Peyer's patch (tissue), 4 donors: ENCODE measurements at regions not wholly inside any gene's neighbourhood (a gene's known extent, or its start where the extent isn't known, plus 50 kb on each side); places are given as distances from the start of the nearest gene placed in this dataset.

Experiments used
- DNase-seq, 3 donors: peaks; one replicate each; pipeline ENCODE4 v3.0.0-alpha.2; 2017 to 2019
- H3K27ac ChIP-seq, 4 donors: fragments of 200-600 bp; sonication (generic); one replicate each; pipeline ENCODE4 v1.5.1; 2016 to 2019
- H3K27me3 ChIP-seq, 2 donors: fragments of 200-600 bp; sonication (generic); one replicate each; pipeline ENCODE4 v1.5.1; 2019
- H3K36me3 ChIP-seq, 3 donors: fragments of 200-600 bp; sonication (generic); one replicate each; pipeline ENCODE4 v1.5.1; 2016 to 2019
- H3K4me1 ChIP-seq, 4 donors: fragments of 200-600 bp; sonication (generic); one replicate each; pipeline ENCODE4 v1.5.1; 2016 to 2019
- H3K4me3 ChIP-seq, 4 donors: fragments of 200-600 bp; sonication (generic); 1 replicate in 3 of 4; 2 replicates in 1 of 4; pipeline ENCODE4 v1.5.1; 2016 to 2019; ENCODE audit warnings: mild to moderate bottlenecking in 1 of 4
- H3K9me3 ChIP-seq, 4 donors: fragments of 200-600 bp; sonication (generic); one replicate each; pipeline ENCODE4 v1.5.1; 2016 to 2019; ENCODE audit warnings: mild to moderate bottlenecking in 1 of 4
- CTCF ChIP-seq, 6 experiments: fragments of 450-650 bp in 4 of 6; fragments of 200-600 bp in 2 of 6; sonication (generic) in 1 of 6; IDR thresholded peaks; one replicate each; pipeline ENCODE4 v1.5.1; 2017 to 2019; ENCODE audit warnings: antibody characterized with exemption in 6 of 6, mild to moderate bottlenecking in 3 of 6, moderate library complexity in 1 of 6
- POLR2A ChIP-seq, 2 donors: fragments of 450-650 bp; IDR thresholded peaks; one replicate each; pipeline ENCODE4 v1.5.1; 2017; ENCODE audit warnings: antibody characterized with exemption in 2 of 2, mild to moderate bottlenecking in 2 of 2, moderate library complexity in 2 of 2

DNA sequence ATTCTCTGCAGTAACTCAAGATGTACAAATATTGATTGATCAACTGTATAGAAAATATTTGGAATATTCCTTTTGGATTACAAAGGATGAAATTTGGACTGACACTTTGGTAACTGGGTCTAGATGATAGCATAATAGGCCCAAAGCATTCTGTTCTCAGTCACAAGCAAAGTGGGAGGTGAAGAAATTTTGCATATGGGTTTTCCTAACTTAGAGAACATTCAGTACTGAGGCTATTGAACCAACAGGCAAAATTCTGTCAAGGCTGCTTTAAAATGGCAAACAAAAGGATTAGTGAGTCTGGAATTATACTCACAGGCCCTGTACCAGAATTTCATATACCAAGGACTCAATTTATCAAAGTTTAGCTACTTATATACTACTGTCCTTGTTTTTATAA is 1020.6 kb downstream of the TLE4 start:
- no peak overlapping the region for H3K27ac ChIP-seq
- H3K27me3 ChIP-seq: no peaks in the 10 kb centered on the region
- no peaks in the 10 kb centered on the region for H3K9me3 ChIP-seq
- no peak for TF ChIP-seq CTCF (IDR thresholded peaks at IDR 0.05)
- no peak for TF ChIP-seq POLR2A (IDR thresholded peaks at IDR 0.05)
- no peaks in the 10 kb centered on the region for H3K4me1 ChIP-seq
- no peak overlapping the region for H3K4me3 ChIP-seq
- no peak for DNase-seq
- no peaks in the 10 kb centered on the region for H3K36me3 ChIP-seq

GRCh38 chr9:80586786-80587330 is 1015.1 kb downstream of the TLE4 start:
- H3K9me3 ChIP-seq: no peaks in the 10 kb centered on the region
- H3K36me3 ChIP-seq: no peaks in the 10 kb centered on the region
- no peaks in the 10 kb centered on the region for H3K27me3 ChIP-seq
- no peak overlapping the region for H3K4me3 ChIP-seq
- H3K4me1 ChIP-seq: no peaks in the 10 kb centered on the region
- no peak for DNase-seq
- TF ChIP-seq CTCF (IDR thresholded peaks at IDR 0.05) (no peak), POLR2A (IDR thresholded peaks at IDR 0.05) (no peak)
- H3K27ac ChIP-seq: no peak overlapping the region

- TF ChIP-seq CTCF (IDR thresholded peaks at IDR 0.05) (no peak), POLR2A (IDR thresholded peaks at IDR 0.05) (no peak)
- Histone ChIP-seq H3K27me3 (no peaks in the 10 kb centered on the region), H3K9me3 (peaks cover 0 to 3% (median 0%) of the 10 kb centered on the region in 4 donors), H3K27ac (no peak overlapping the region), H3K4me1 (no peaks in the 10 kb centered on the region), H3K4me3 (no peak overlapping the region), H3K36me3 (no peaks in the 10 kb centered on the region)
- no peak for DNase-seq
These were observed 1000.2 kb downstream of the TLE4 start for GRCh38 chr9:80571953-80572352.

DNA sequence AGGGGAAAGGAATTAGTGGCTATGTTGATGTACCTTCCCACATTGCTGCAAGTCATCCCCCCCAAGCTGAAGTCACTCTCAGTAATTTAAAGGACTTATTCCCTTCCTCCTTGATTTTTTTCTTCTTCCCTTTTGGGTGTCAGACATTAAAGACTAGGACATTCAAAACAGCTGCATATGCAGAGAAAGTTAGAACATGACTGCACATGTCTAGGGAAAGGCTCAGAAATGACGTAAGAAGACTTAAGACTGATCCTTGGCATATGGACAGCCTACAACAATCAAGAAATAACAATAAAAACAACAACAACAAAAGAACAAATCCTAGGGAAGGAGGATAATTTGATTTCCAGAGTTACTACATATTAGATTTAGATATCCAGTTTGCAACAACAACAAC is 997.5 kb downstream of the TLE4 start:
- H3K4me1 ChIP-seq: no peaks in the 10 kb centered on the region
- TF ChIP-seq POLR2A (IDR thresholded peaks at IDR 0.05) (no peak), CTCF (IDR thresholded peaks at IDR 0.05) (no peak)
- peaks cover 0 to 3% (median 0%) of the 10 kb centered on the region in 4 donors for H3K9me3 ChIP-seq
- H3K4me3 ChIP-seq: no peak overlapping the region
- no peak overlapping the region for H3K27ac ChIP-seq
- no peak for DNase-seq
- H3K36me3 ChIP-seq: no peaks in the 10 kb centered on the region
- H3K27me3 ChIP-seq: no peaks in the 10 kb centered on the region

DNA sequence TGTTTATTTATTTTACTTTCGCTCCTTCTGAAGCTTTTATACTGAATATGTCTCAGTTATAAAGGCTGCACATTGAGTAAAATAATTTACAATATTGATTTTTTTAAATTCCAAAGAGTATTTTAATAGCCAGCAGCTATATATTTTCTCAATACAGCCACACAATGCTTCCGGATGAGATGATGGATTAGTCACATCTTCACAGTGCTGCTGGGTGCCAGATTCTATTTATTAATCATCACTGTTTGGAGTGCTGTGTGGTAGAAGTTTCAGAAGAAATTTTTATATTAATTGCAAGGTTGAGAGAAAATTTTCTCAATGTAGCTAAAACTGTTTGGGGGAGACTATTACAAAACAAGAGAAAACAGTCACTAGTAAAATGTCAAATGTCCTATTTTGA is 989.8 kb downstream of the TLE4 start:
- no peaks in the 10 kb centered on the region for H3K36me3 ChIP-seq
- H3K27me3 ChIP-seq: no peaks in the 10 kb centered on the region
- no peak overlapping the region for H3K27ac ChIP-seq
- DNase-seq: no peak
- H3K4me1 ChIP-seq: no peaks in the 10 kb centered on the region
- H3K9me3 ChIP-seq: no peaks in the 10 kb centered on the region
- no peak overlapping the region for H3K4me3 ChIP-seq
- no peak for TF ChIP-seq POLR2A (IDR thresholded peaks at IDR 0.05)
- TF ChIP-seq CTCF (IDR thresholded peaks at IDR 0.05): no peak

DNA sequence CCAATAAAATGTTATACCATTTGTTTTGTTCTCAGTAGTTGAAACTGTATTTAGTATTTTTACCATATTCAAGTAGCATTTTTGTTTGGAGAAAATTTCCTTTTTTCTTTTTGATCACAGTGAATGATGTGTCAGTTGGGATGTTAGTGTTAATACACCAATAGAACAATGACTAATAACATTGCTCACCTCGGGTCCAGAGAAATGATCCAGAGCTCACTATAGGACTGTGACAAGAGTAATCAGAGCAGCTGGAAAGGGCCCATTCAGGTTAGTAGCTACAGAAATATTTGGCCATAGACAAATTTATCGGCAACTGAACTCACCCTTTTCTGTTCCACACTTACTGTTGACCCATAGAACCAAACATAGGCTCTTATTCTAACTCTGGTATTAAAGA is 989.2 kb downstream of the TLE4 start:
- Histone ChIP-seq H3K9me3 (no peaks in the 10 kb centered on the region), H3K27ac (no peak overlapping the region), H3K4me1 (no peaks in the 10 kb centered on the region), H3K27me3 (no peaks in the 10 kb centered on the region), H3K4me3 (no peak overlapping the region), H3K36me3 (no peaks in the 10 kb centered on the region)
- TF ChIP-seq POLR2A (IDR thresholded peaks at IDR 0.05) (no peak), CTCF (IDR thresholded peaks at IDR 0.05) (no peak)
- no peak for DNase-seq
